HG03571 (cell line): ENCODE measurements at regions not wholly inside any gene's neighbourhood (a gene's known extent, or its start where the extent isn't known, plus 50 kb on each side); places are given as distances from the start of the nearest gene placed in this dataset.
A peak's percentile ranks its signal among the peaks of the same experiment; 100 is the strongest.

ENCODE experiments used
- ATAC-seq: cut with Tn5 transposase; IDR thresholded peaks from one replicate; pipeline ENCODE4 v1.9.1; 2021; ENCODE audit not compliant: unreplicated experiment

DNA sequence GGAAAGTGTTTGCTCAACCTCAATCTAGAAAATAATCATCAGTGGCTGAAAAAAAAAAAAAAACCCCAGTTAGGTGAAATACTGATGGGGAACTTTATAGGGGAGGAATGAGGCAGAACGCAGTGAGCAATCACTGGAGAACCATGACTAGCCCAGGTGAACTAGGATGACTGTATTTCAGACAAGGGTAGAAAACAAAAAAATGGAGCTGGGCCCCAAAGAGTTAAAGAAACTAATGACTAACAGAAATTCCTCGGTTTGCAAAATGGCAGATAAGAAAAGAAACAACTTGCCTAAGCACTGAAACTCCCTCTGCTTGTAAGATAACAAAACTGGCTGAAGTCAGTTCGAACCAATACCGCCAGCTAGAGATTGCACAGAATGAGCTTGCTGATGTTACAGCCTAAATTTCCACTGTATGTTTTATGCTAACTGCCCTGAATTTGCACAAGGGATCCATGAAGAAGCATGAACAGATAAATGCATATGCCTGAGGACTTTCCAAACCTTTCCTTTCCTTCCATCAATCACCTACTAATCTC lies 245.9 kb downstream of the METTL4 start:
- no peak for ATAC-seq

DNA sequence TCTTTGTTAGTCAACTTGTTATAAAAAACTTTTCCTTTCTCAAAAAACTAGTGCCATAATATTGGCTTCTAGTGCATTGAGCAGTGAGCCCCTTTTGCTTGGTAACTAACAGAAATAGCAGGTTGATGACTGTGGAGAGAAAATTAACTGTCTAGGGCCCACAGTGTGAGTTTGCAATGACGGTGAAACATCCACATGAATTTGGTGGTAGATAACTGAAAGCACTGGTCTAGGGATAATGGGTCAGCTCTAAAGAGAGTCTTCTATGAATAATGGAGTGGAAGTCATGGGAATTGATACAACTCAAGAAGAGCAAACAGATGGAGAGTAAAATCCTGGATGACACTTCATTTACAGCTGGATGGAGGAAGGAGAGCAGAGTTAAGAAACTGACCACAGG lies 245.4 kb downstream of the METTL4 start:
- ATAC-seq: no peak

GRCh38 chr18:2326999-2327398 lies 244.3 kb downstream of the METTL4 start:
- no peak for ATAC-seq

GRCh38 chr18:2330764-2331163 lies 240.5 kb downstream of the METTL4 start:
- ATAC-seq: no peak

DNA sequence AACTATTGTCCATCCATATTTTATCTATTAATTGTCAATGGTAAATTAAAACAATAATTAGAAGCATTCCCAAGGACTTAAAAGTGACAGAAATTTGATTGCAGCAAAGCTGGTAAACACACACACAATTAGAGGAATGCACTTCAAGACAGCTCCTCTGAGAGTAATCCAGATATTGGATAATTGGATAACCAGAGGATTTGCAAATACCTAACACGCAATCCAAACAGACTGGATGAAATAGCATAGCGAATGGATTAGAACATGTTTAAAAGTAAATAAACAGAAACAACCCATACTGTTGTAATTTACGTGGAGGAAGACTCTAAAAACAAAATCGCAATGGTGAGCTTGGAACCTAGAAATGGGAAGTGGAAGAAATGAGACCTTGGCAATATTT lies 239.8 kb downstream of the METTL4 start:
- ATAC-seq: no peak

GRCh38 chr18:2336690-2337392 lies 234.5 kb downstream of the METTL4 start:
- ATAC-seq: no peak

DNA sequence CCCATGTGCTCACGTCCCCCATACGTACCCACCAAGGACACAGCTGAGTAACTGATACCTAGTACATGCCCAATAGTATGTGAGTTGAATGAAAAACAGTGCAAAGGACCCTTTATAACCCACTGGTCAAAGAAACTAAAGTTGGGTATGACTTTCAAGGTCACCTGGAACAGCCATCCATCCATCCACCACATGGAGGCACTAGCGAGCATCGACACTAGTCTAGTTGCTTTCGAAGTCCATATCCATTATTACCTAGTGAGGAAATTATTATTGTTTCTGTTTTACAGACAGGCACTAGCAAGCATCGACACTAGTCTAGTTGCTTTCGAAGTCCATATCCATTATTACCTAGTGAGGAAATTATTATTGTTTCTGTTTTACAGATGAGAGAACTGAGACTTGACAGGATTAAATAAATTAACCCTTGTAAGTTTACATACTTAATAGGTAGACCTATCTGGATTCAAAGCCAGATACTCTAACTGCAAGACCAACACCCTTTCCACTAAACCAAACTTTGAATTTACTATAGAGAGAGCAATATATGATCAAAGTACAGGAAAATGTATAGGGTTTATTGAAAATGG lies 233.7 kb downstream of the METTL4 start:
- ATAC-seq: peak; percentile 88

- ATAC-seq: no peak
Observed at GRCh38 chr18:2338601-2339000, 232.7 kb downstream of the METTL4 start.

- no peak for ATAC-seq
Observed at GRCh38 chr18:2340335-2340734, 231.0 kb downstream of the METTL4 start.

GRCh38 chr18:2348003-2348402 lies 223.3 kb downstream of the METTL4 start:
- ATAC-seq: no peak

DNA sequence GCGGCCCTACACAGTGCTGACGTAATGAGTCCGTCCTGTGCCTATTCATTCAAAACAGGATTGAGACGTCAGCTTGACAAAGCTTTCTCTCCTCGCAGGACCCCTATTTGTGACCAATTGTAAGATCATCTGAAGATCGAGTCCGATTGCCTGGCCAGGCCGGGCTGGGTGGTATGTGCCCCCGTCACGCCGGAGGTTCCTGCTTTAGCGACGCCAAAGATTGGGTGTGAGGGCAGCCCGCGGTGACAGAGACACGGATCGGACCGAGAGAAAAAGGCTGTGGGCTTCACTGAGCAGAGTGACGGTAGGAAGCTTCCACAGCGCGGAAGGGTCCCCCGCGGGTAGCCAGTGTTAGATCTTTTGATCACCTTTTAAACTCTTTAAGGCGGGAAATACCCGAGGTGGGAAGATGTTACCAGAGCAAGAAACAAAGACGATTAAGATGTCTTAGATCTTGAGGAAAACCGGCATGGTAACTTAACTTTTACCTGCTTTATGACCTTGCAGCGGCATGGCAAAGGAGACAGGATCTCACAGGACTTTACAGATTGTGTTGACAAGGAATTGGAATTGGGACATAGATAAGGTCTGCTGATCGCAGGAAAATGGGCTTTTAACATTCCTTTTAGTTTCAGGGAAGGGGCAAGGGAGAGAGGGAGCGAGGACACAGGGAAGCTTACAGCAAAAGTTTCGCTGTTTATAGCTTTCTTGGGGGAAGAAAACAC lies 220.0 kb downstream of the METTL4 start:
- ATAC-seq: no peak

DNA sequence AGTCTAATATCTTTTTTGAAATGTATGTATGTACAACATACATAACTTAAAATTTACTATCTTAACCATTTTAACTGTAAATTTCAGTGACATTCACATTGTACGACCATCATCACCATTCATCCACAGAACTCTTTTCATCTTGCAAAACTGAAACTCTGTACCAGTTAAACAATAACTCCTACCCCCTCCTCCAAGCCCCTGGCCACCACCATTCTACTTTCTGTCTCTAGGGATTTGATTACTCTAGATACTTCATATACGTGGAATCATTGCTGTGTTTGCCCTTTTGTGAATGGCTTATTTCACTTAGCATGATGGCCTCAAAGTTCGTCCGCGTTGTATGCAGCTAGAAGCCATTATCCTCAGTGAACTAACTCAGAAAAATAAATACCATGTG lies 217.0 kb downstream of the METTL4 start:
- ATAC-seq: no peak

GRCh38 chr18:2356906-2357305 lies 214.4 kb downstream of the METTL4 start:
- ATAC-seq: no peak

DNA sequence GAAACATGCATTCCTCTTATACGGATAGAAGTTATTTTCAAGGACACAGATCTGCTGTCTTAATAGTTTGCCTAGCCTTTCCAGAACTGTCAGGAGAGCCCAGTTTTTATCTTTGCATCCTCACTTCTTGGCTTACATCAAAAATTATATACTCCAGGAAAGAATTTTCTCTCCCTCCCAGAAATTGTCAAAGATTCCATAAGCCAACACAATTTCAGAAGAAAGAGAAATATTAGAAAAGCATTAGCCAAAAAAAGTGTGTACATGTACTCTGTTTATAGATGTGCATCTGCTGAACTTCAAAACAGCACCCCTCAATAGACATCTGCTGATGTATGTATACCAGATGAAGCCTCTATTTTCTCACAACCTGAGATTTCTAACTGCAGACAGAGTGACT lies 210.4 kb downstream of the METTL4 start:
- no peak for ATAC-seq

DNA sequence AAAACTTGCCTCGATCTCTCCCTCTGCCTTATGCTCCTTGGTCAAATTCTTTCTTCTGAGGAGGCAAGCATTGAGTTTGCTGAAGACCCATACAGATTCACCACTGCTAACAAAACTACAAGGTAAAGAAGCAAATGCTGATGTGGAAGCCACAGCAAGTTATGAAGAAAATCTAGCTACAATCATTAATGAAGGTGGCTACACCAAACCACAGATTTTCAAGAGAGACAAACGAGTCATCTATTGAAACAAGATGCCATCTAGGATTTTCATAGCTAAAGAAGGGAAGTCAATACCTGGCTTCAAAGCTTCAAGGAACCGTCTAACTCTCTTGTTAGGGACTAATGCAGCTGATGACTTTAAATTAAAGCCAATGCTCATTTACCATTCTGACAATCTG lies 203.2 kb downstream of the METTL4 start:
- no peak for ATAC-seq

DNA sequence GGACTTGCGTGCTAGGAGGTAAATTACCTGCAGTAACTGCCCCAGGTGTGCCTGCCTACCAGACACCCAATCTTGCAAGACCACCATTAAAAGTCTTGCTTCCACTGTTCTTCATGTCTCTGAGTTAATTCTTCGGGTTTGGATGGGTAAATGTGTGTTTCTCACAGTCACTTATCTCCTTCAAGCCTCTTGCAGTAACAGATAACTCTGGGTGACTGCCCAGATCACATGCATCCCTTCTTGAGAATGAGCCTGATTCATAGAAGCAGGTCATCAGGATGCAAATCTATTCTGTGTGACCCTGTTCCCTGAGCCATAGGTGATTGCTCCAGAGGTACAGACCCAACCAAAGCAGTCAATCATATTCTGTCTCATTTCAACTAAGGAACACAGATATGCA lies 194.6 kb downstream of the METTL4 start:
- ATAC-seq: no peak

- no peak for ATAC-seq
Observed at GRCh38 chr18:2380101-2380500, 191.2 kb downstream of the METTL4 start.

GRCh38 chr18:2381539-2381938 lies 189.8 kb downstream of the METTL4 start:
- ATAC-seq: no peak

DNA sequence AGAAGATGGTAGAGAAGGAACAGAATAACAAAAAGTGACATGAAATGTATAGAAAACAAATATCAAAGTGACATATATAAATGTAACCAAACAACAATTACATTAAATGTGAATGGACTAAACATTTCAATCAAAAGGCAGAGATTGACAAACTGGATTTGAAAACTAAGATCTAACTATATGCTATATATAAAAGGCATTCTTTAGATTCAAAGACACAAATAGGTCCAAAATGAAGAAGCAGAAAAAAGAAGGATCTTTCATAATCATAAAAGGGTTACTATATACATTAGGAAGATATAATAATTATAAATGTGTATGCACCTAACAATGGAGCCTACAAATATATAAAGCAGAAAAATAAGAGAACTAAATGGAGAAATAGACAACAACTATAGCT lies 183.7 kb downstream of the METTL4 start:
- ATAC-seq: no peak

- no peak for ATAC-seq
Observed at GRCh38 chr18:2390158-2390557, 181.1 kb downstream of the METTL4 start.

- no peak for ATAC-seq
Observed at GRCh38 chr18:2391470-2391869, 179.8 kb downstream of the METTL4 start.

- ATAC-seq: no peak
Observed at GRCh38 chr18:2392446-2392845, 178.9 kb downstream of the METTL4 start.
